GM21717 (cell line): ENCODE measurements at regions not wholly inside any gene's neighbourhood (a gene's known extent, or its start where the extent isn't known, plus 50 kb on each side); places are given as distances from the start of the nearest gene placed in this dataset.

Experiments used
- ATAC-seq: cut with Tn5 transposase; IDR thresholded peaks from one replicate; pipeline ENCODE4 v1.9.1; 2021; ENCODE audit warnings: mild to moderate bottlenecking, moderate library complexity; ENCODE audit not compliant: unreplicated experiment

DNA sequence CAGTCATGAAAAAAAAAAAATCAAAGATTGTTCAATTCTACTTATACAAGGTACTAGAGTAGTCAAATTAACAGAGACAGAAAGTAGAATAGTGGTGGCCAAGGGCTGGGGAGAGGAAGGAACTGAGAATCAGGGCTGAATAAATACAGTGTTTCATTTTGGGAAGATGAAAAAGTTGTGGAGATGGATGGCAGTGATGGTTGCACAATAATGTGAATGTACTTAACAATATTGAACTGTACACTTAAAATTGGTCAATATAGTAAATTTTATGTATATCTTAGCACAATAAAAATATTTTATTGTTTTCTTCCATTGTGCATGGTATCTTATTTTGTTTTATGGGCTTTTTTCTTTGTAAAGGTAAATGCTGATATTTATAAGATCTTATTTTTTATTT is 262.2 kb upstream of the AGTR1 start:
- ATAC-seq, result no peak

DNA sequence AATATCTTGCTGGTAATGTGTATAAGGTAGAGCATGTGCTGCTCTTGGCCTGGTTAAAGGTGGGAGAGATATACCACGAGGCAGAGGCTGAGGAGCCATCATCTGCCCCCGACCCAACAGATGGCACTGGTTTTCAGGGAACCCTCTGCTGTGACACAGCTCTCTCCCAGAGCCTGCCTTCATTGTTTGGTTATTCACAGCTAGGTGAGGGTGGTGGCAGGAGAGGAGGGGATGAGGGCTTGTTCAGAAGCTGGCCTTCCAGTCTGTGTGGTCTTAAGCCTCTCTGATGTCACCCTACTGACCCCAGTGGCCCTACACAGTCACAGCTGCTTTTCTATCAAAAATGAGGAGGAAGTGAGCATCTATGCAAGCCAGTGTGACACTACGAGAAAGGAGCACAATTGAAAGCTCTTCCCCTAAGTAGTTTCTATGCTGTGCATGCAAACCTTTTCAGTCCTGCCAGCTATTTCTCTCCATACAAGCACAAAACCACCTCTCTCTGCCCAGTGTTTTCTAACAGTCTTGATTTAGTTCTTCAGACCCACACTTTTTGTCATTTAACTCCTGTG is 258.4 kb upstream of the AGTR1 start:
- no peak for ATAC-seq

GRCh38 chr3:148441191-148441590 is 256.5 kb upstream of the AGTR1 start:
- no peak for ATAC-seq

GRCh38 chr3:148450819-148451218 is 246.9 kb upstream of the AGTR1 start:
- ATAC-seq, result no peak

DNA sequence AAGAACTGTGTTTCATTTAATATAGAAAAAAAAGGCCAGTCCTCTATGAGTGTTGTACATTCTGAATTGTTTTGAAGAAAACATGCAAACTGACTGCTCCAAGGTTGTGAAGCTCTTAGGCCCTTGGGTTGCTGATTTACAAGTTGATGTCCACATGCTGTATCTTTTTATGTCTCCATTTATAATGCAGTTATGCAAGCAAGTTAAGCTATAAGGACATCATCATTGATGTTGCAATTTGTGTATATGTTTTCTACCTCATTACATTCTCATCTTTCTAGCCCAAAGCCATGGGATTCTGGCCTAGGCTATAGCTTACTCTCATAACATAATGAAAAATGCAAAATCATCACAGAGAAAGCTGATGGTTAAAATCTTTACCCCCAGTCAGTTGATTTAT is 245.7 kb upstream of the AGTR1 start:
- no peak for ATAC-seq

DNA sequence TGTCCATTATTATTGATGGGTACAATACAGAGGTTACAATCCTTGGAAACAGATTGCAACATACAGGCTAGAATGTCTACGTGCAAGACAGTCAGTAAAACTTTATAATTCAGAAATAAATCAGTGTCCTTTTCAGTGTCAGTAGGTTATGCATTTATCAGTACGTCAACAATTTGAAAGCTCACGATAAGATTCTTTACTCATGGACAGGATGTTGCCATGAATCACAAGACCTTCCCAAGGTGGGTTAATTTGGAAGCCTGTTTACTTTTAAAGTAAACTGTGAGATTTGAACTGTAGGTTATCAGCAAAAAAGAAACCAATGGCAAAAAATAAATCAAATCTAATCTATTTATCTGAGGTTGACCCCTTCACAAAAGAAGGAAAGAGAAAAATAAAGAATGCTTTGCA is 243.9 kb upstream of the AGTR1 start:
- no peak for ATAC-seq

DNA sequence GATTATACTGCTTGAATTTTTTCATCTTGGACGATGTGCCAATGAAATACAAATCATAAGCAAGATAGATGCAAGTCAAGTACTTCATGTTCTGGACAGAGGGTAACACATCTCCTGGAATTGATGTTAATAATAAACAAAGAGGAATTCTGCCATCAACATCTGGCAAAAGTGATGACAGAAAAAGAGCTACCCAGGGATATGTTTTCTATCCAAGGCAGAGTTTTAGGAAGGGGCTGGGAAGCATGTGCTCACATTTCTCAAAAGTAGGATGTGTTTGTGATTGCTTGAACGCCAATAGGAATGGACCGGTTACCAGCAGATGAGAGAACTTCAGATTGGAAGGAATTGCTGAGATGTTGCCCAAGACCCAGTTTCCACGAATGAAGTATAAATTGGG is 242.6 kb upstream of the AGTR1 start:
- ATAC-seq, result no peak

GRCh38 chr3:148457886-148458285 is 239.8 kb upstream of the AGTR1 start:
- no peak for ATAC-seq

- ATAC-seq, result no peak
These were observed 237.7 kb upstream of the AGTR1 start for GRCh38 chr3:148459931-148460513.

GRCh38 chr3:148460686-148461085 is 237.0 kb upstream of the AGTR1 start:
- no peak for ATAC-seq

GRCh38 chr3:148464246-148464645 is 233.5 kb upstream of the AGTR1 start:
- ATAC-seq, result no peak

- no peak for ATAC-seq
These were observed 231.6 kb upstream of the AGTR1 start for GRCh38 chr3:148466143-148466542.

DNA sequence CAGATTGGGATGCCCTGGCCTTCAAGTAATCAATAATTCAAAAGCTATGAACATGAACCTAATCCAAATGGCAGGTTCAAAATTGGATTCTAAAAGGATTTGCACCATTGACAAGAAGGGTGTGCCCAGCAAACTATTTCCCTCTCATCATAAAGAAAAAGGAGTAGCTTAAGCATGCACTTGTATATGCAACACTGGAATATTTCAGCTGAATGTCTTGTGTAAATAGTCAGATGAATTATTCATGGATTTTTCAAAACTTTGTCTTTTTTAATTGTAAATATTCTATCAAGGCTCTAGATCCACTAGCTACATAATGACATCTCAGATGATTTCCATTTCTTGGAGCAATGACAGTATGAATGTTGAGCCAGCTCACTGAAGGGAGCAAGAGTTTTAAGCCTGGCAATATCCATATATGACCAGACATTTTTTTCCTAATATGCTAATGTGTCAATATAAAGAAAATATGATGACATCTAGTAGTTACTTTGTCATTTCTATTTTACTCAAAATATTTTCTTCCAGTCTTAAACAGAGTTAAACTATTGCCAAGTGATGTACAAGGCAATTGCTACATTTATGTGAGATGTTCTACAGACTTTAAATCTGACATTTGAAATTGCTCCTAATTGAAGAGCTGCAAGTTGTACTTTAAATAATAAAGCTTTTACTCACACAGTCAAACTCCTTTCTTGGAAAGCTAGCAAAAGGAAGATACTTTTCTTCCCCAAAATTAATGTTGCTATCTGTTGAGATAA is 230.5 kb upstream of the AGTR1 start:
- no peak for ATAC-seq

GRCh38 chr3:148477375-148477774 is 220.3 kb upstream of the AGTR1 start:
- ATAC-seq, result no peak

DNA sequence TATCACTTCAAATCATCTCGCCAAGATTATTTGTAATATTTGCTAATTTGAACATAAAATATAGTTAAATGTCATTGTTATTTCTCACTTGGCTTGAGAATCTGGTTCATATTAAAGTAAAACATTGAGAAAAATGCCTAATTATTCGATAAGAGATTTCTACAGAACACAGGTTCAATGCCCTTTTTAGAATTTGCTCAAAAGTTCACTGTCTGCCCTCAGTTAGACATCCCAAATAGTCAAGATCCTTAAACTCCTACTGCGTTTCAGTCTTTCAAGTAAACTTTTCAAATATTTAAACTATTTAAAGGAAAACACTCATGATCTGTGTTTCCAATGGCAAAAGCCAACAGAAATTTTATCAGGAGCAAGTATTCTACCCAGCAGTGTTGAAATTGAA is 204.1 kb upstream of the AGTR1 start:
- no peak for ATAC-seq

DNA sequence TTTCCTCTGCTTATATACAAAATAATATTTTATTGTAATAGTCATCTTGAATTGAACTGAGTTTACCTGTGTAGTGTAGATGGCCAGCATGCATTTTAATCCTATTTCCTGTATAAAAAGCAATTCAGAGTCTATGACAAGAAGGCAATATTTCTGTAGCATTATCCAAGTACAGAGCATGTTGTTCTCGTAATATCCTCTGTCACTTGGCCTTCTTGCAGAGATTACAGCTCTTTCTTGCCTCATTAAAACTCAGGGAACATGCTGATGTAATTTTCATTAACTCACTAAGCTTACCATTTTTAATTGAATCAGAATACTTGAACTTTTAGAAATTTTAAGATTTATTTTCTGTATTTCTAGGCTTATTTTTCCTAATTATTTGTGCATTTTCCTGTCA is 203.3 kb upstream of the AGTR1 start:
- no peak for ATAC-seq

DNA sequence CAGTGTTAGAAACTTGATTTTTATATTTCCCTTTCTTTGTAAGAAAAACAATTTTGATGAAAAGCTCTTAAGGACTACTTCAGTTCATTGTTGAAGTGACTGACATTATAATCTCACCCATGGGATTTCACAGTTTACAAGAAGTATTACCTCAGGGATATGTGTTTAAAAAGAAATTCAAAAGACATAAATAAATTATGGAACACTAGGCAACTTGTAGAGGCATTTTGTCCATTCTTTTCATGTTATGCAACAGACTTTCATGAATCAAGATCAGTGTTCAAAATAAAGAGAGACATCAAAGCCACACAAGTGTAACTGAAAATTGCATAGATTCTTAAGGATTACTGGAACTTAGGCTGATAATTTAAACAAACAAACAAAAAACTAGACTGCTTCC is 196.8 kb upstream of the AGTR1 start:
- ATAC-seq, result no peak

DNA sequence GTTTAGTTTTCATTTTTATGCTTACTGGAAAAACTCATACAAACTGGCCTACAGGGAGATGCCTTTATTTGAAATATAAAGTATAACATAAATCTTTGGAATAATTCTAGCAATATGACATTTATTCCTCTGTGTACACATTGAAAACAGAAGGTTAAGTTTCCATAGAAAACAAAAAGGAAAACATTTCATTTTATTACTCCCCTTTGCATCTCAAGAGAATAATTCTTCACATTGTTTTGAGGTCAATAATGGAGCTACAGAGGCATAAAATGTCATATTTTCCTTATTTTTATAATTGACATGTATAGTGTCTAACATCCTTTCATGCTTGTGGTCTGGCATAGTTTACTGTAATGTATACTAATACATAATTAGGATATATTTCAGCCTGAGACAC is 187.6 kb upstream of the AGTR1 start:
- no peak for ATAC-seq

- no peak for ATAC-seq
These were observed 187.1 kb upstream of the AGTR1 start for GRCh38 chr3:148510561-148510960.

DNA sequence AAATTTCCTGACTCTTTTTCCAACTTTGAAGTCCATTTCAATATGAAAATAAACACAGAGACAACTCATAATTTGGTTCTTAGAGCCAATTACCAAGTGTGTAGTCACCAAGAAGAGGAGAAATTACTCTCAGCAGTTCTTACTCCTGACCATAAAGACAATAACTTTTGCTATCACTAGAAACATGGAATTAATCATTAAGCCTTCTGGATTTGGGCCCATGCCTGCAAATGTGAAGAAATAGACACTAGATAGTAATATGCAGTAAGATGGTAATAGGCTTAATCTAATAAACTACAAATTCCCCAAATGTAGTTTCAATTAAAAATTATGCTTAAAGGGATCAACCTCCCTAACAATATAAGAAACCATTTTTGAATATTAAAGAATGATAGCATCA is 185.1 kb upstream of the AGTR1 start:
- ATAC-seq, result no peak

GRCh38 chr3:148513096-148513543 is 184.6 kb upstream of the AGTR1 start:
- no peak for ATAC-seq

GRCh38 chr3:148518520-148518919 is 179.2 kb upstream of the AGTR1 start:
- ATAC-seq, result no peak
